ENCODE measurements at regions not wholly inside any gene's neighbourhood (a gene's known extent, or its start where the extent isn't known, plus 50 kb on each side); places are given as distances from the start of the nearest gene placed in this dataset.
"Not testable (repeated sequence)": the region's sequence is repeated elsewhere in the genome, so short reads cannot be mapped to it uniquely, and the experiment has no call there.

DNA sequence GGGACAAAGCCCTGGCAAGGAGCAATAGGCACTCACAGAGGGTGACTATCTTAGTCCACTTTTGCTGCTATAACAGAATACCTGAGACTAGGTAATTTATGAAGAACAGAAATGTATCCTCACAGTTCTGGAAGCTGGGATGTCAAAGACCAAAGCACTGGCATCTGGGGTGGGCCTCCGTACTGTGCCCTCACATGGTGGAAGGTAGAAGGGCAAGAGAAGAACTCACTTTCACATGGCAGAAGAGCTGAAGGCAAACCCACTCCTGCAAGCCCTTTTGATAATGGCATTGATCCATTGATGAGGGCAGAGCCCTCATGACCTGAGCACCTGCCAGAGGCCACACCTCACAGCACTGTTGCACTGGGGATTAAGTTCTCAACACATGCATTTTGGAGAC is 173.4 kb upstream of the C2CD4B start:
- DNase-seq = no peak
- H3K27me3 ChIP-seq = no peaks in the 10 kb centered on the region
- no peaks in the 10 kb centered on the region for H3K9me3 ChIP-seq

DNA sequence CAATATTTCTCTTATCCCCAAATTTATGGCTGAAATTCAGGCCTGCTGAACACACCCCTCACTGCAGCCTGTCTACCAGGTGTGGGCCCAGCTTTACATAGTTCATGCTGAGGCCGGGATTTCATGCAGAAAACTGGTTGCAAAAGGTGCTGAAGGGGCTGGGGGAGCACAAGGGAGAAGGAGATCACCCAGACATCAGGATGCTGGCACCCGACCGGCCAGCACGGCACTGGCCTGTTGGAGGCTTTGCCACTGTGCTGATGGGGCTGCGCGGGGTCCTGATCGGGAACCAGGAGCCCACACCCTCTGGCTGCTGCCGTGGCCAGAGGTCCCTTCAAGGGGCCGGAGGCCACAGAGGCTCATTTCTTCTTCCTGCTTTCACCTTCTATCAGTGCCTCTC is 177.9 kb upstream of the C2CD4B start:
- no peak for DNase-seq
- Histone ChIP-seq H3K27me3 (no peaks in the 10 kb centered on the region), H3K9me3 (no peaks in the 10 kb centered on the region), H3K36me3 (no peaks in the 10 kb centered on the region), H3K4me3 (no peak overlapping the region)

More for the DNA sequence above, 173.4 kb upstream of the C2CD4B start:
- Histone ChIP-seq H3K4me3 (no peak overlapping the region), H3K36me3 (no peaks in the 10 kb centered on the region)

DNA sequence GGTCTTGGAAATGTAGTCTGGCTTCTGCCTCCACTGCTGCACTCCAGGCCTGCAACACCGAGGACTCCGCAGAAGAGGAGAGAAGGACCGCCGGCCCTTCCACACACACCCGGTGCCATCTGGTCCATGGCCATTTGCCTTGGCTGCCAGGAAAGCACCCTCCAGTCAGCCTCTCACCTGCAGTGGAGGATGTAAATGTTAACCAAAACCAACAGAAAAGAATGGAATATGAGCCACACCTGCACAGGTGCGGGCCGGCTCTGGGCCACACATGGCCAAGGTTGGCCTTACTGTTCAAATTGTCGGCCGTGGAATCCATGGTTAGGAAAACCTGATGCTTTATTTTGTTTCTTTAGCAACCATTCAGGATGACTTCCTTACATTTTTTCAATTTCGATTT is 178.3 kb upstream of the C2CD4B start:
- Histone ChIP-seq H3K36me3 (no peaks in the 10 kb centered on the region), H3K4me3 (no peak overlapping the region), H3K9me3 (no peaks in the 10 kb centered on the region), H3K27me3 (no peaks in the 10 kb centered on the region)
- no peak for DNase-seq

DNA sequence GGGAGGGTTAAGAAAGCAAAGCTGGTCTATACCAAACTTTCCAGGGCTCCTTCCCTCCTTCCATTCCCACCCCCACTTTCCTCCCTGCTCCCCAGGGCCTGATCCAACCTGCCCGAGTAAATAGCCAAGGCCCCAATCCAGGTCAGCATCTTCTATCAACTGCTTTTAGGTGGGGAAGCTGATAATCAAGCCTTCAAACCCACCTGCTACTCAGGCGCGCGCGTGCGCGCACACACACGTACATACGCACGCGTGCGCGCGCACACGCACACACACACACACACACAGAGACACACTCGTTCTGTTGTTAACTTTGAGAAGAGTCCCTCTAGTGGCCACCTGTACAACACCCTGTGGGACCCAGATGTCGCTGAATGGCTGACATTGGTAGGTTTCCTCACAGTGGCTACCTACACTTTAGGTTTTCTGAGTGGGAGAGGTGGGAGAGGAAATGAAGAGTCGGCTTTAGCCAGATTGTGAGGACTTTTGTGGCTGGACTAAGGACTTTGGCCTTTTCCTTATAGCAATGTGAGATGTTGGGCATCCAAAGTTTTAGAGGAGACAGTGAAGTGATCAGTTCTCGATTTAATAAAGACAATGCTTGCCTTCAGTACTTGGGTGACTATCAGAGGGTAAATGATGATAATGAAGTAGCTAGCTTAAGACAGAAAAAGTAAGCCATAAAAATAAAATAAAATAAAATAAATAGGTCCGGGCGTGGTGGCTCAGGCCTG is 179.9 kb upstream of the C2CD4B start:
- Histone ChIP-seq H3K36me3 (no peaks in the 10 kb centered on the region), H3K9me3 (no peaks in the 10 kb centered on the region), H3K4me3 (no peak overlapping the region), H3K27me3 (no peaks in the 10 kb centered on the region)
- DNase-seq = peak; percentile 22

DNA sequence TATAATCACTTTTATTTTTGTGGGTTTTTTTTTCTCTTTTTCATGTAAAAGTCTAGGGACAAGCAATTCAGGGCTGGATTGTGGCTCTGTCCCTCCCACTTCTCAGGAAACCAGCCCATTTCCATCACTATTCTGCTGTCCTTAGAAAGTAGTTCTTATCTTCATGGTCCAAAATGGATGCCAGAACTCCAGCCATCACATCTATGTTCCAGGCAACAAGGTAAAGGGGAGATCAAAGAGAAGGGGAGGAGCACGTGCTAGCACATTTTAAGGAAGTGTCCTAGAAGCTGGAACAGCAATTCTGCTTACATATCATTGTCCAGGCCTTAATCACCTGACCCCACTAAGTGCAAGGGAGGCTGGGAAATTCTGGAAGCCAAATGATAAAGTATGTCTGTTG is 181.1 kb upstream of the C2CD4B start:
- Histone ChIP-seq H3K36me3 (no peaks in the 10 kb centered on the region), H3K4me3 (no peak overlapping the region), H3K27me3 (no peaks in the 10 kb centered on the region), H3K9me3 (no peaks in the 10 kb centered on the region)
- no peak for DNase-seq

DNA sequence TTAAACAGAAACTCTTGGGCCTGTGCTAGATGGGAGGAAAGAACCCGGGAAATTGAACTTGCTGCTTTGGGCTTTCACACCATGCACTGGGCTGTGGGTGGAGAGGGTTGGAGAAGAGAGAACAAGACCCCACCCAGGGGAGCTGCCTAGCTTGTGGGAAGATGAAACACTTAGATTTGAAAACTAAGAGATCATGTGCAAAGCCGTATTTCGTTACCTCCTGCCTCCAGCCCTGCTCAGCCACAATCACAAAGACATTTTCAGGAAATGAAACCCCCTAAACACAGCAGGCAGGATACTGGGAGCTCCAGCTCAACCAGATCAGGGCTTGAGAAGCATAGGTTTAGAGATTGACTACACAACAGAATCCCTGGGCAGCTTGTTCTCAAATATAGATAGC is 183.0 kb upstream of the C2CD4B start:
- no peak for DNase-seq
- Histone ChIP-seq H3K9me3 (no peaks in the 10 kb centered on the region), H3K36me3 (no peaks in the 10 kb centered on the region; the same call in 1 of the 2 replicates), H3K4me3 (no peak overlapping the region), H3K27me3 (no peaks in the 10 kb centered on the region)

DNA sequence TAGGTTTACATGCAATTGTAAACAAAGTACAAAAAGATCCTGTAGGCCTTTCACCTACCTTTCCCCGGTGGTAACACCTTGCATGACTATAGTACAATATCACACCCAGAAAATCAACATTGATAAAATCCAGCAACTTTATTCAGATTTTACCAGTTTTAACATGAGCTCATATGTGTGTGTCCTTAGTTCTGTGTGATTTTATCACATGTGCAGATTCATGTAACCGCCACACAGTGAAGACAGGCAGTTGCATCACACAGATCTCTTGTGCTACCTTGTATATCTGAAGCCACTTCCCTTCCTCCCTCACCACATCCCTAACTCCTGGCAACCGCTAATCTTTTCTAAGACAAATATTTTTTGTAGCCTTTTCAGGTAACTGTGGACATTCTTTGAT is 183.5 kb upstream of the C2CD4B start:
- no peaks in the 10 kb centered on the region; the same call in 1 of the 2 replicates for H3K36me3 ChIP-seq

DNA sequence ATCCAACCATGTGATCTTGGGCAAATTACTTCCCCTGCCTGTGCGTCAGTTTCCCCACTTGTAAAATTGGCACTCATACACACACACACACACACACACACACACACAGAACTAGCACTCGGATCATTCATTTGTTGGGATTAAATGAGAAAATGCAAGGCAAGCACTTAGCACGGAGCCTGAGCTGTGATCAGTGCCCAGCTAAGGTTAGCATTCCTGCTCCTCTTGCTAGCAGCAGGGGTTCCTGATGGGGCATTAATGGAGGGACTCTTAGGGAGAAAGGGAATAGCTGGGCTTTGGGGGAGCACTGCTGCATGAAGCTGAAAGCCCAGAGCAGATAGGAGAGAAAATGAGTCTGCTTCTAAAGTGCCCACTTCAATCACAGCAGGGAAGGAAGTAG is 187.7 kb upstream of the C2CD4B start:
- no peaks in the 10 kb centered on the region; the same call in 1 of the 2 replicates for H3K36me3 ChIP-seq
- no peak for DNase-seq
- no peaks in the 10 kb centered on the region for H3K27me3 ChIP-seq
- H3K4me3 ChIP-seq = no peak overlapping the region
- no peaks in the 10 kb centered on the region for H3K9me3 ChIP-seq

More for the DNA sequence above, 183.5 kb upstream of the C2CD4B start:
- Histone ChIP-seq H3K27me3 (no peaks in the 10 kb centered on the region), H3K4me3 (no peak overlapping the region), H3K9me3 (no peaks in the 10 kb centered on the region)
- DNase-seq = no peak

DNA sequence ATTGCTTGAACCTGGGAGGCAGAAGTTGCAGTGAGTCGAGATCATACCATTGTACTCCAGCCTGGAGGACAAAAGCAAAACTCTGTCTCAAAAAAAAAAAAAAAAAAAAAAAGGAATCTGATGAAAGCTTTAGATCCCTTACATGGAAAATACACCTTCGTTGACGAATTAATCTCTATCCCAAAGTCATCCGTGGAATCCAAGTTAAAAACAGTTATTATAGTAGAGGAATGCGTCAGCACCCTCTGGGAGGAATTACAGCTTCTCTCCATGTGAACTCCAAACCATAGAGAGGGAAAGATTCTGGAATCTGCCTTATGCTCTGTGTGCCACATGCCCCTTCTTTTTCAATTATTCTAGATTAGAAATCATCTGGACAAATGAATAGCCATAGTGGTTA is 192.3 kb upstream of the C2CD4B start:
- no peak for DNase-seq
- Histone ChIP-seq H3K4me3 (no peak overlapping the region), H3K36me3 (no peaks in the 10 kb centered on the region), H3K27me3 (0 out of 2 replicates have a peak, but pooled peaks cover 5% of the 10 kb centered on the region), H3K9me3 (no peaks in the 10 kb centered on the region)

DNA sequence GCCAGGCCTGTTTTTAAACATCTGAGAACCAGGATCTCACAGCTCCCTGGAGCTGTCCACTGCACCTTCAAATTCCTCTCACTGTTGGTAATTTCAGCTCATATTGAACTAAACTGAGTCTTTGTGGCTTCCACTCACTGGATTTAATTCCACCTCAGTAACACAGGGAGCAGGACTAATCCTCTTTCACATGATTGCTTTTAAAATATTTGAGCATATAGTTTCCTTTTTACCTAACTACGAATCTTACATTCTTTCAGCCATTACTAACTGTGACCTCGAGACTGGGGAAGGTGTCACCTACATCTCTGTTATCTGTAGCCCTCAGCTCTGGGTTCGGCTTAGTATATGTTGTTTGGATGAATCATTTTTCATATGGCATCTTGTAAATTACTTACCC is 194.3 kb upstream of the C2CD4B start:
- no peaks in the 10 kb centered on the region for H3K36me3 ChIP-seq
- H3K4me3 ChIP-seq = no peak overlapping the region
- no peak for DNase-seq
- no peaks in the 10 kb centered on the region for H3K9me3 ChIP-seq
- 0 out of 2 replicates have a peak, but pooled peaks cover 5% of the 10 kb centered on the region for H3K27me3 ChIP-seq

DNA sequence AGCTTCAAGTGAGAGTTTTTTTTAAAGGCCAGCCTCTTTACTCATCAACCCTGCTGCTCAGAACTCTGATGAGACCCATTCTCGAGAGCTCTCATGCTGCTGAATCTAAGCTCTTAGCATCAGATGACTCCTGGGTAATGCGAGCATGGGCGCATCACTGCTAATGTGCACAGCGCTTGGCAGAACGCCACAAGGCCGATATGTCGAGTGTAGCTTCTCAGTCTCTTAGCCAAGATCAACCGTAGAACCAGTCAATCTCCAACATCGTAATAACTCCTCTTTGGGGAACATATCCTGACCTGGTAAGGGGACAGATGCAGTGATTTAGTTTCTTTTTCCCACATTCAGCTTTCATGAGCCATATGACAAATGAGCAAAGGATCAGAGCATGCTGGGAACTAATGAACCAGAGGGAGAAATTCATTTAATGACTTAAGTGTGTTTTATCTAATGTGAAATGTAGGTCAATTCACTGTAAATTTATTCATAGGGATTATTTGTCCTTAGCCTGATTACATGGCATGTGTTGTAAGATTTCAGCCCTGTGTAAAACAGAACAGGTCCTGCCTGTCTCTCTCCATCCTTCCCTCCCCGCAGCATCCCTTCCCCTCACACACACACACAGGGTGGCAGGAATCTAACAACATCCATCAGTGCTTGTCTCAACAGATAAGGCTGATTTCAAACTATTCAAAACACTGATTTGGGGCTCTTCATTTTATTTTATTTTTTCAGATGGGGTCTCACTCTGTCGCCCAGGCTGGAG is 195.4 kb upstream of the C2CD4B start:
- H3K9me3 ChIP-seq = no peaks in the 10 kb centered on the region
- no peak overlapping the region for H3K4me3 ChIP-seq
- peaks cover 5% of the 10 kb centered on the region; the same call in 1 of the 2 replicates for H3K27me3 ChIP-seq
- no peak for DNase-seq
- no peaks in the 10 kb centered on the region for H3K36me3 ChIP-seq

DNA sequence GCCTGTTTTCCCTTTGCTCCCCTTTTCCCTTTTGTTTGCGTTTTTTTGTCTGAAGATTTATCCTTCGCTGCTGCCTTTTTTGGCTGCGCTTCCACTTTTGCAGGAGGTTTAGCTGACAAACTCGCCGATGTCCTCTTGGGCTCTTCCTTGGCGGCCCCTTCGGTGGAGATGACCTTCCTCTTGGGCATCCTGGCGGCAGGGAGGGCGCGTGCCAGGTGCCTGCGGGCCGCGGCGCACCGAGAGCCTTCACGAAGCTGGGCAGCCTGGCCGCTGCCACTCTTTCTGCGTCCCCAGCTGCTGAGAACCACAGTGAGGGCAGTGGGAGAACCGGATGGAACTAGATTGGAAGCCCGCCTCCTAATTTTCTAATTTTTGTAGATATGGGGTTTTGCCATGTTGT is 197.1 kb upstream of the C2CD4B start:
- peaks cover 5% of the 10 kb centered on the region; the same call in 1 of the 2 replicates for H3K27me3 ChIP-seq
- no peak overlapping the region for H3K4me3 ChIP-seq
- no peak for DNase-seq
- no peaks in the 10 kb centered on the region for H3K36me3 ChIP-seq
- no peaks in the 10 kb centered on the region for H3K9me3 ChIP-seq

DNA sequence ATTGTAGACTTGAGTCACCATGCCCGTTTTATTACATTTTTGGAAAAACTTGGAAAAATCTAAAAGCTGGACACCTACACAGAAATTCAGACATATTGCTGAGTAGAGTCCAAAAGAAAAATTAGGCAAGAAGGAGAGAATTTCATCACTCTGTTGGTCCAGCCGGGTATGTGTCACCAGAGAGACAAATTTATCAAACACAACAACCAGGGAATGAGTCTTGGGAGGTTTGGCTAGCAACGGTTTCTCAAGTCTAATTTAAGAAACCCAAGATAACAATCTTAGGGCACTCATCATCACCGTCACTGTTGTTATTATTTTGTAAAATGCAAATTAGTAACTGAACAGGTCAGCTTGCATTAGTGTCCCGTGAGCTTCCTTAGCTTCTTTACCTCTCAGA is 197.5 kb upstream of the C2CD4B start:
- Histone ChIP-seq H3K4me3 (no peak overlapping the region), H3K9me3 (no peaks in the 10 kb centered on the region)
- DNase-seq = peak; percentile 7

DNA sequence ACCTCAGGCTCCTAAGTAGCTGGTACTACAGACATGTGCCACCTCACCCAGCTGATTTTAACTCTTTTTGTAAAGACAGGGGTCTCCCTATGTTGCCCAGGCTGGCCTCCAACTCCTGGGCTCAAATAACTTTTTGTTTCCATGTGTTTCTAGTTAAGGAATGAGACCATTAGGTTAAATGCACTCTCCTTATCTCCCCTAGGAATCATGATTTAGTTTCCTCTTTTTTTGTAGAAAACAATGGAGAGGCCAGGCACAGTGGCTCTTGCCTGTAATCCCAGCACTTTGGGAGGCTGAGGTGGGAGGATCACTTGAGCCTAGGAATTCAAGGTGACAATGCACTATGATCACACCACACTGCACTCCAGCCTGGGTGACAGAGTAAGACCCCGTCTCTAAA is 198.8 kb upstream of the C2CD4B start:
- Histone ChIP-seq H3K36me3 (no peaks in the 10 kb centered on the region), H3K27me3 (peaks cover 5% of the 10 kb centered on the region; the same call in 1 of the 2 replicates), H3K9me3 (no peaks in the 10 kb centered on the region), H3K4me3 (no peak overlapping the region)
- no peak for DNase-seq

More for the DNA sequence above, 197.5 kb upstream of the C2CD4B start:
- Histone ChIP-seq H3K36me3 (no peaks in the 10 kb centered on the region), H3K27me3 (peaks cover 5% of the 10 kb centered on the region; the same call in 1 of the 2 replicates)

DNA sequence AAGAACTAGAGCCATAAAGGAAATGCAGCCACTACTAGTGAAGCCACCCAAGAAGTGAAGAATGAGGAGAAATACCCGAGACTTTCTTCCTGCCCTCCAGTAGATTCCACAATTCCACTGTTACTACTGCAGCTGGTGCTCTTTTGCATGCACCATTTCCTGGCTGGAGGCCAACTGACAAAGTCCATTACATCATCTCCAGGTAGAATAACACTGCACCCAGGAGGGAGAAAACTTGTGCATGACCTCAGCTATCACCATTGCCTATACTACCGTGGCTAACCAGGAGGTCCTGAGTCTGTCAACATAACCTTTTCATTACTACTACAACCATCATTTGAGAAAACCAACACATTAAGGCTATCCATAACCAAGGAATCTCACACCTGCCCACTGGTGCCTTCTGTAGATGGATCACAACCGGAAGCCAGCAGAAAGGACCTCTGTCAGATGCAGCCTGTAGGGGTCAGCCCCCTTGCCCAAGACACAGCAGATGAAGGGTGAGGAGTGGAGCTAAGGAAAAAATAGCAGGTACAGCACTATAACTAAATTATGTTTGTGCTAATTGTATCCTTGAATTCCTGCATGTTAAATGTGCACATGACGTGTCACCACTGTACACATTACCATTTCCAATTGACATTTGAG is 200.8 kb upstream of the C2CD4B start:
- Histone ChIP-seq H3K4me3 (no peak overlapping the region), H3K9me3 (no peaks in the 10 kb centered on the region)
- no peak for DNase-seq

DNA sequence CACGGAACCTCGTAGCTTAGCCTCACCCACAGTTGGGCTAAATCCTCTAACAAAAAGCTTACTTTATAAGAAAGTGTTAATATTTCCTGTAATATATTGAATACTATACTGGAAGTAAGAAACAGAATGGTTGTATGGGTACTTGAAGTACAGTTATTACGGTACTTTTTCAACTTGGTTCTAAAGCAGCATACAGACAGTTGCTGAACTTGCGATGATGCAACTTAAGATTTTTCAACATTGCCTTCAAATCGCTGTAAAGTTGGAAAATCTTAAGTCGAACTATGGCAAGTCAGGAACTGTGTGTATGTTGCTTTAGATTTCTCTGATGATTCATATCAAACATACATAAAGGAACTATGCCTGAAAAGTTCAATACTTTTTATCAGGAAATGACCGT is 204.4 kb upstream of the C2CD4B start:
- DNase-seq = no peak
- Histone ChIP-seq H3K4me3 (no peak overlapping the region), H3K36me3 (no peaks in the 10 kb centered on the region), H3K9me3 (no peaks in the 10 kb centered on the region), H3K27me3 (no peaks in the 10 kb centered on the region; the same call in 1 of the 2 replicates)

More for the DNA sequence above, 200.8 kb upstream of the C2CD4B start:
- Histone ChIP-seq H3K27me3 (peaks cover 5% of the 10 kb centered on the region; the same call in 1 of the 2 replicates), H3K36me3 (no peaks in the 10 kb centered on the region)

DNA sequence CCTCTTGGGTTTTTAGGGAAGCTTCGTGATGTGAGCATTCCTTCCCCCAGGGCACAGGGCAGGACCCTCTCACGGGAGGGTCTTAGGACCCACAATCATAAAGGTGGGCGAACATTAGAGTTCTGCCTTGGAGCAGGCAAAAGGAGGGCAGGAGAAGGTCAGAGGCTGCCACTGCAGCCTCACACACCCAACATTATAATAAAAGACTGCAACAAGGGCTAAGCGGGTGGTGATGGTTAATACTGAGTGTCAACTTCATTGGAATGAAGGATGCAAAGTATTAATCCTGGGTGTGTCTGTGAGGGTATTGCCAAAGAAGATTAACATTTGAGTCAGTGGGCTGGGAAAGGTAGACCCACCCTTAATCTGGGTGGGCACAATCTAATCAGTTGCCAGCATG is 206.6 kb upstream of the C2CD4B start:
- not testable (repeated sequence) for H3K4me3 ChIP-seq, H3K36me3 ChIP-seq, H3K9me3 ChIP-seq, DNase-seq, H3K27me3 ChIP-seq
